IMR-90 (cell line): ENCODE measurements at regions not wholly inside any gene's neighbourhood (a gene's known extent, or its start where the extent isn't known, plus 50 kb on each side); places are given as distances from the start of the nearest gene placed in this dataset.

ENCODE experiments used
- ATAC-seq: fragments of 200-7000 bp; cut with Tn5 transposase; 2 replicates; pipeline ENCODE4 v1.9.1; 2020; ENCODE audit warnings: low read depth, mild to moderate bottlenecking, moderate library complexity
- BruUV-seq: library from RNA; stranded (reverse); fragments of 400-500 nt; replicated peaks from 2 replicates; lab custom pipeline; 2021; lab: Mats Ljungman, UMichigan
- CTCF ChIA-PET: fragments of 300-600 bp; formaldehyde crosslinking; extraction: SDS; loops from one replicate; lab custom pipeline; 2021; ENCODE audit warnings: antibody characterized with exemption; lab: Yijun Ruan, JAX
- POLR2A ChIA-PET: fragments of 300-600 bp; sonication (Branson Sonifier 250); formaldehyde crosslinking; loops from one replicate; lab custom pipeline; 2022; ENCODE audit warnings: antibody characterized with exemption; ENCODE audit not compliant: unreplicated experiment; lab: Charles Lee
- DNase-seq: peaks from one replicate; pipeline ENCODE4 v3.0.0; 2013
- H2AFZ ChIP-seq: replicated peaks from 2 replicates; pipeline ENCODE3; 2013; ENCODE audit warnings: low read length, mild to moderate bottlenecking; ENCODE audit not compliant: poor library complexity
- H2AK5ac ChIP-seq: 2 replicates; pipeline ENCODE4 v1.6.1; 2013; ENCODE audit warnings: low read depth, low read length, inconsistent platforms
- H2AK9ac ChIP-seq: replicated peaks from 2 replicates; pipeline ENCODE3; 2013; ENCODE audit warnings: mild to moderate bottlenecking, low read depth, low read length, moderate library complexity; ENCODE audit not compliant: poor library complexity
- H2BK120ac ChIP-seq: 2 replicates; pipeline ENCODE4 v1.6.1; 2013; ENCODE audit warnings: low read depth, low read length, inconsistent platforms
- H2BK15ac ChIP-seq: 3 replicates; pipeline ENCODE4 v1.6.1; 2013; ENCODE audit warnings: low read depth, low read length, inconsistent platforms
- H2BK20ac ChIP-seq: 2 replicates; pipeline ENCODE4 v1.6.1; 2013; ENCODE audit warnings: low read depth, mild to moderate bottlenecking, inconsistent platforms, low read length, moderate library complexity
- H2BK5ac ChIP-seq: 2 replicates; pipeline ENCODE4 v1.6.1; 2013; ENCODE audit warnings: mild to moderate bottlenecking, low read depth, low read length, inconsistent platforms; ENCODE audit not compliant: poor library complexity, severe bottlenecking
- H3K14ac ChIP-seq: replicated peaks from 2 replicates; pipeline ENCODE4 v1.6.1; 2013; ENCODE audit warnings: low read depth, low read length, inconsistent platforms
- H3K18ac ChIP-seq: 2 replicates; pipeline ENCODE4 v1.6.1; 2013; ENCODE audit warnings: low read depth, low read length, control low read depth
- H3K23ac ChIP-seq: 2 replicates; pipeline ENCODE4 v1.6.1; 2013; ENCODE audit warnings: low read depth, low read length, inconsistent platforms
- H3K27ac ChIP-seq: 2 replicates; pipeline ENCODE4 v1.5.1; 2013; ENCODE audit warnings: mild to moderate bottlenecking, control low read depth, low read length; ENCODE audit not compliant: insufficient read depth
- H3K27me3 ChIP-seq: 2 replicates; pipeline ENCODE4 v1.6.1; 2013; ENCODE audit warnings: low read length; ENCODE audit not compliant: control insufficient read depth, insufficient read depth
- H3K36me3 ChIP-seq: 2 replicates; pipeline ENCODE4 v1.6.1; 2013; ENCODE audit warnings: low read length, mixed read lengths; ENCODE audit not compliant: control insufficient read depth, insufficient read depth
- H3K4ac ChIP-seq: 2 replicates; pipeline ENCODE4 v1.6.1; 2013; ENCODE audit warnings: low read depth, low read length, inconsistent platforms
- H3K4me1 ChIP-seq: 2 replicates; pipeline ENCODE4 v1.6.1; 2013; ENCODE audit warnings: low read length, mixed read lengths; ENCODE audit not compliant: control insufficient read depth, insufficient read depth
- H3K4me2 ChIP-seq: 2 replicates; pipeline ENCODE4 v1.6.1; 2013; ENCODE audit warnings: low read depth, mild to moderate bottlenecking, control low read depth, low read length, moderate library complexity
- H3K4me3 ChIP-seq: 2 replicates; pipeline ENCODE4 v1.5.1; 2013; ENCODE audit warnings: low read depth, mild to moderate bottlenecking, control low read depth, low read length, moderate library complexity; ENCODE audit not compliant: insufficient read depth
- H3K56ac ChIP-seq: 2 replicates; pipeline ENCODE4 v1.6.1; 2013; ENCODE audit warnings: low read length, inconsistent platforms; ENCODE audit not compliant: insufficient read depth; ENCODE audit errors: extremely low read depth
- H3K79me1 ChIP-seq, 2 experiments: 2 replicates each; pipeline ENCODE4 v1.6.1; 2013; ENCODE audit warnings: low read length in 2 of 2, inconsistent platforms in 1 of 2, low read depth in 1 of 2
- H3K9ac ChIP-seq: 2 replicates; pipeline ENCODE4 v1.6.1; 2013; ENCODE audit warnings: low read depth, low read length, control low read depth
- H3K9me1 ChIP-seq: 2 replicates; pipeline ENCODE4 v1.6.1; 2013; ENCODE audit warnings: low read length, inconsistent platforms; ENCODE audit not compliant: insufficient read depth
- H3K9me3 ChIP-seq: 2 replicates; pipeline ENCODE4 v1.6.1; 2013; ENCODE audit warnings: low read length; ENCODE audit not compliant: control insufficient read depth, insufficient read depth
- H4K20me1 ChIP-seq: 2 replicates; pipeline ENCODE4 v1.6.1; 2013; ENCODE audit warnings: low read length, inconsistent platforms; ENCODE audit not compliant: insufficient read depth
- H4K5ac ChIP-seq: 2 replicates; pipeline ENCODE4 v1.6.1; 2013; ENCODE audit warnings: mild to moderate bottlenecking, low read depth, low read length, control low read depth
- H4K8ac ChIP-seq, 2 experiments: 2 replicates each; pipeline ENCODE4 v1.6.1; 2013; ENCODE audit warnings: low read depth in 2 of 2, low read length in 2 of 2, control low read depth in 1 of 2, inconsistent platforms in 1 of 2
- H4K91ac ChIP-seq: 2 replicates; pipeline ENCODE4 v1.6.1; 2013; ENCODE audit warnings: low read depth, low read length, inconsistent platforms; ENCODE audit not compliant: insufficient read depth
- BHLHE40 ChIP-seq: fragments of 150-350 bp; IDR thresholded peaks from 2 replicates; pipeline ENCODE4 v1.6.1; 2016; ENCODE audit warnings: mild to moderate bottlenecking, low read depth, low read length
- CEBPB ChIP-seq: IDR thresholded peaks from 2 replicates; pipeline ENCODE4 v1.6.1; 2012; ENCODE audit warnings: low read depth, low read length, improper control_type of control experiment
- CHD1 ChIP-seq: IDR thresholded peaks from 2 replicates; pipeline ENCODE4 v1.6.1; 2012; ENCODE audit warnings: low read depth, low read length, improper control_type of control experiment
- CTCF ChIP-seq: conservative IDR thresholded peaks from 2 replicates; pipeline ENCODE4 v1.5.1; 2012; ENCODE audit warnings: mild to moderate bottlenecking, low read depth, low read length, improper control_type of control experiment
- ELK1 ChIP-seq: fragments of 150-350 bp; IDR thresholded peaks from 2 replicates; pipeline ENCODE4 v1.6.1; 2016; ENCODE audit warnings: low read depth, mild to moderate bottlenecking, low read length, moderate library complexity, borderline replicate concordance
- FOS ChIP-seq: fragments of 150-350 bp; IDR thresholded peaks from 2 replicates; pipeline ENCODE4 v1.6.1; 2016; ENCODE audit warnings: low read depth, low read length
- MAFK ChIP-seq: IDR thresholded peaks from 2 replicates; pipeline ENCODE4 v1.6.1; 2012; ENCODE audit warnings: low read depth, low read length, improper control_type of control experiment
- MAZ ChIP-seq: IDR thresholded peaks from 2 replicates; pipeline ENCODE4 v1.6.1; 2012; ENCODE audit warnings: low read depth, mild to moderate bottlenecking, low read length, improper control_type of control experiment, moderate library complexity, borderline replicate concordance
- MXI1 ChIP-seq: IDR thresholded peaks from 2 replicates; pipeline ENCODE4 v1.6.1; 2012; ENCODE audit warnings: low read depth, mild to moderate bottlenecking, low read length, moderate library complexity, borderline replicate concordance
- NFE2L2 ChIP-seq: fragments of 150-350 bp; IDR thresholded peaks from 2 replicates; pipeline ENCODE4 v1.6.1; 2016; ENCODE audit warnings: low read depth, mild to moderate bottlenecking, low read length
- POLR2A ChIP-seq: IDR thresholded peaks from 2 replicates; pipeline ENCODE4 v1.6.1; 2012; ENCODE audit warnings: mild to moderate bottlenecking, low read depth, low read length
- RAD21 ChIP-seq: IDR thresholded peaks from 2 replicates; pipeline ENCODE4 v1.6.1; 2012; ENCODE audit warnings: low read length, improper control_type of control experiment
- RCOR1 ChIP-seq: IDR thresholded peaks from 2 replicates; pipeline ENCODE4 v1.6.1; 2012; ENCODE audit warnings: mild to moderate bottlenecking, low read length, improper control_type of control experiment; ENCODE audit not compliant: insufficient replicate concordance
- RFX5 ChIP-seq: IDR thresholded peaks from 2 replicates; pipeline ENCODE4 v1.8.0; 2012; ENCODE audit warnings: low read depth, mild to moderate bottlenecking, low read length, moderate library complexity
- SMC3 ChIP-seq: fragments of 150-350 bp; IDR thresholded peaks from 2 replicates; pipeline ENCODE4 v1.6.1; 2016; ENCODE audit warnings: low read depth, mild to moderate bottlenecking, antibody characterized with exemption, low read length, moderate library complexity
- USF2 ChIP-seq: fragments of 150-350 bp; IDR thresholded peaks from 2 replicates; pipeline ENCODE4 v1.6.1; 2017; ENCODE audit warnings: mild to moderate bottlenecking, antibody characterized with exemption, low read length, low read depth
- WGBS, 2 experiments: methylation state at CpG; one replicate each; pipeline versions ENCODE4 v1.1.5 to v1.1.7; 2013; ENCODE audit warnings: missing lambda C conversion rate in 2 of 2; ENCODE audit not compliant: insufficient read length in 1 of 2; ENCODE audit errors: extremely low coverage in 2 of 2; 5-methylcytosine and 5-hydroxymethylcytosine counted together
- dilution Hi-C: fragments of 300-500 bp; cut with HindIII; formaldehyde crosslinking; loops from one replicate; pipeline ENCODE4 v1.14.3; 2018; ENCODE audit warnings: low sequenced_read_pairs; ENCODE audit not compliant: unreplicated experiment
- in situ Hi-C: fragments of 300-500 bp; cut with MboI; formaldehyde crosslinking; loops from 3 replicates; pipeline ENCODE4 v1.14.3; 2019; ENCODE audit warnings: low sequenced_read_pairs, inconsistent platforms, mixed read lengths
- intact Hi-C: fragments of 100-400 bp; cut with micrococcal nuclease; formaldehyde crosslinking; loops from 2 replicates; pipeline ENCODE4 v1.10.0; 2022

- H3K4me2 ChIP-seq: no peak overlapping the region
- H4K20me1 ChIP-seq: no peaks in the 10 kb centered on the region
- H3K79me1 ChIP-seq: no peaks in the 10 kb centered on the region
- no peak overlapping the region for H4K8ac ChIP-seq
- H4K5ac ChIP-seq: no peak overlapping the region
- H3K4ac ChIP-seq: no peak overlapping the region
- H2AK5ac ChIP-seq: no peak overlapping the region
- H2BK5ac ChIP-seq: no peak overlapping the region
- H3K27me3 ChIP-seq: peaks cover 7% of the 10 kb centered on the region
- in situ Hi-C loops: no loop called here
- no peak overlapping the region for H2AK9ac ChIP-seq
- no peak overlapping the region for H3K4me3 ChIP-seq
- no peak overlapping the region for H3K56ac ChIP-seq
- H3K23ac ChIP-seq: no peak overlapping the region
- H2BK120ac ChIP-seq: no peak overlapping the region
- no peak overlapping the region for H2BK20ac ChIP-seq
- H3K27ac ChIP-seq: no peak overlapping the region
- POLR2A ChIA-PET: no interaction called here
- no peaks in the 10 kb centered on the region for H3K9me1 ChIP-seq
- H3K9me3 ChIP-seq: no peaks in the 10 kb centered on the region
- BruUV-seq: no TSS peak
- H4K91ac ChIP-seq: no peak overlapping the region
- H2BK15ac ChIP-seq: no peak overlapping the region
- no peaks in the 10 kb centered on the region for H3K36me3 ChIP-seq
- no peak for ATAC-seq
- 90% methylated on average over 2 of the region's 12 CpGs; no CpG with 5 or more reads in 1 of the 2 experiments for WGBS, 2 experiments
- TF ChIP-seq FOS (no peak), CEBPB (no peak), MAZ (no peak), BHLHE40 (no peak), USF2 (no peak), RCOR1 (no peak), ELK1 (no peak), RFX5 (no peak), MAFK (no peak), RAD21 (no peak), CHD1 (no peak), CTCF (no peak), NFE2L2 (no peak), POLR2A (no peak), SMC3 (no peak), MXI1 (no peak)
- no peaks in the 10 kb centered on the region for H3K4me1 ChIP-seq
- H2AFZ ChIP-seq: no peak overlapping the region
- H3K18ac ChIP-seq: no peak overlapping the region
- no peak for DNase-seq
- dilution Hi-C loops: no loop called here
- no peak overlapping the region for H3K14ac ChIP-seq
- intact Hi-C loops: no loop called here
- CTCF ChIA-PET: no interaction called here
- H3K9ac ChIP-seq: no peak overlapping the region
Measured at GRCh38 chr5:74477761-74478160, 162.8 kb downstream of the ENC1 start.
